ENCODE measurements at regions not wholly inside any gene's neighbourhood (a gene's known extent, or its start where the extent isn't known, plus 50 kb on each side); places are given as distances from the start of the nearest gene placed in this dataset.

DNA sequence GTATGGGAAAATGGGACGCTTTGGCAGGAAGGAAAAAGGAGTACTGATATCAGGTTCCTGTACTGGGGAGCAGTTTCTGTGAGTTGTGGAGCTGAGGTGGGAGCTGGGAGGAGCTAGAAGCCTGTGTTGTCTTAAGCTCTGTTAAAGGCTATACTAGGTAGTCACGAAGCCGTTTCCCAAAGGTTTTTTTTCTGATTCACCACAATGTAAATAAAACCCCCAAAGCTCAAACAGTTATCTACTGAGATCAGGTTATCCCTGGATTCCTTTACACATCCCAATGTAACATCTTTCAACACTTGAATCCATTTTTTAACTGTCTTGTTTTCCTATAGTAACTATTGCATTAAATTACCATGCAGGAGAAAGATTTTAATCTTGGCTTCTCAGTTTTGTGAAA is 297.4 kb upstream of the SFRP2 start:
- no peak for DNase-seq

- DNase-seq, result no peak
Measured at GRCh38 chr4:154084864-154085263, 296.0 kb upstream of the SFRP2 start.

DNA sequence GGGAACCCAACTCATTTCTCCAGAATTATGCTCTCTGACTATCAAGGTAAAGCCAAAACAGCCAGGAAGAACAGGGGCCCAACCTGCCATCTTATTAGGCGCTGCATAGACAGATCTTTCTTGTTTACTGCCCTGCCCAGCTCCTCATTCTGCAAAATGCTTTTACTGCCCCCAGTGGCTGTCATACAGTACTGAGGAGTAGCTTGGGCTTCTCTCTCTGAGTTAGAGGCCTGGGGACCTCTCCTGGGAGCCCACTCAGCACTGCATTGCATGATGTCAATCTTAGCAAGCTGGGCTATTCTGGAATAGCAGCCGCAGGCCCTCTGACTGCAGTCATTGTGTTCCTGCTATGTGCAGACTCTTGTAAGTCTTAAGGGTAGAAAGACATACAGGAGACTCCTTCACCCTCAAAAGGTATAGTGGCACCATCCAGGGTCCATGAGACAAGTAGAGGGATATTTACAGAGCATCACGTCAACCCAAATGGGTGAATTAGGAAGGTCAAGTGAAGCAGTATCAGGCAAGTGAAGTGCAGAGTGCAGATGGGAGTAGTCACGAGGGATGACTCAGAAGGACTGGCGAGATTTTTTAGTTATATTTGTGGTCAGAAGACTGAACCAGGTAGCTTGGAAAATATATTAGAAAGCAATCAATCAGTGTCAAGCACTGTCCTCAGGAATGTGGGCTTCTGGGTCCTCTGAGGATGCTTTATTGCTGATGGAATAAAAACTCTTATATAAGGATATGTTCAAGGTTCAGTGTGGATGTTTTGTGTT is 294.1 kb upstream of the SFRP2 start:
- no peak for DNase-seq

GRCh38 chr4:154081391-154081790 is 292.5 kb upstream of the SFRP2 start:
- no peak for DNase-seq

GRCh38 chr4:154078504-154079350 is 289.8 kb upstream of the SFRP2 start:
- DNase-seq, result no peak

GRCh38 chr4:154076921-154077320 is 288.0 kb upstream of the SFRP2 start:
- DNase-seq, result no peak

DNA sequence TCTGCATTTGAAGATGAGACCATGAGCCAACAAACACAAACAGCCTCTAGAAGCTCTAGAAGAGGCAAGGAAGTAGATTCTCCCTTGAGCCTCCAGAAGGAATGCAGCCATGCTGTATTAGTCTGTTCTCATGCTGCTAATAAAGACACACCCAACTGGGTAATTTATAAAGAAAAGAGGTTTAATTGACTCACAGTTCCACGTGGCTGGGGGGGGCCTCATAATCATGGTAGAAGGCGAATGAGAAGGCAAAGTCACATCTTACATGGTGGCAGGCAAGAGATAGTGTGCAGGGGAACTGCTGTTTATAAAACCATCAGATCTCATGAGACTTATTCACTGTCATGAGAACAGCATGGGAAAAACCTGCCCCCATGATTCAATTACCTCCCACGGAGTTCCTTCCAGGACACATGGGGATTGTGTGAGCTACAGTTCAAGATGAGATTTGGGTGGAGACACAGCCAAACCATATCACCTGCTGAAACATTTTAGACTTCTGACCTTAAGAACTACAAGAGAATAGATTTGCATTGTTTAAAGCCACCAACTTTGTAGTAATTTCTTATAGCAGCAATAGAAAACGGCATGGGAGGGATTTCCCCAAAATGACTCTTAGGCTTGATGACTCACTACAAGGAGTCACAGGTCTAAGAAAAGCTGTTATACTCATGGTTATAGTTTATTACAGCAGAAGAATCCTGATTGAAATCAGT is 284.4 kb upstream of the SFRP2 start:
- DNase-seq, result no peak

GRCh38 chr4:154067786-154068185 is 278.9 kb upstream of the SFRP2 start:
- DNase-seq, result no peak

GRCh38 chr4:154065368-154065767 is 276.5 kb upstream of the SFRP2 start:
- DNase-seq, result no peak

DNA sequence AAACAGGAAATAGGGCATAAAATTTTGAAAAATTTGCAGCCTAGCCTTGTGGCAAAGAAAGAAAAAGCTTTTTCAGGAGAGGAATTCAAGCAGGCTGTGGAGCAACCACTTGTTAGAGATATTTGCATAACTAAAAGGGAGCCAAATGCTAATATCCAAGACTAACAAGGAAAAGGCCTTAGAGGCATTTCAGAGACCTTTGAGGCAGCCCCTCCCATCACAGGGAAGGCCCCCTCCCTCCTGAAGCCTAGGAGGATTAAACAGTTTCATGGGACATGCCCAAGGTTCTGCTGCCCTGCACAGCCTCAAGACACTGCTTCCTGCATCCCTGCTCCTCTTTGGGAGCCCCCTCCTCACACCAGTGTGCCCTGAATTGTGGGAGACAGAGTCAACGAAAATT is 275.4 kb upstream of the SFRP2 start:
- no peak for DNase-seq

GRCh38 chr4:154049457-154050181 is 260.7 kb upstream of the SFRP2 start:
- no peak for DNase-seq

DNA sequence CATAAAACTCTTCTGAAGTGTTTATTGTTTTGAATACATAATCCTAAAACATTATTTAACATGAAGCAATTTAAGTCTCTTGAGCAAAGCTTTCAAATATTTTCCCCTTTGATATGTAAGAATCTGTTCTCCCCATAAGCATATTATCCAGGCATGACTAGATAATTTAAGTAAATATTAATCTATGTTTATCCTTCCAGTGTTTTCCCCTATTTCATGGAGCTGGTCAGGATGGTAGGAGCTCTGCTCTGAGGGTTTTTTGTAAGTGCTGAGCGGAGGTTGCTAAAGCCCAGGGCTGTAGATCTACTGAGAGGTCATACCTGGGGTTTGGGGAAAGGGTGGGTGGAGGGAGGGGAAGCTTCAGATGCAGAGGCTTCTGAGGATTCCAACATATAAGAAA is 258.9 kb upstream of the SFRP2 start:
- DNase-seq, result no peak

DNA sequence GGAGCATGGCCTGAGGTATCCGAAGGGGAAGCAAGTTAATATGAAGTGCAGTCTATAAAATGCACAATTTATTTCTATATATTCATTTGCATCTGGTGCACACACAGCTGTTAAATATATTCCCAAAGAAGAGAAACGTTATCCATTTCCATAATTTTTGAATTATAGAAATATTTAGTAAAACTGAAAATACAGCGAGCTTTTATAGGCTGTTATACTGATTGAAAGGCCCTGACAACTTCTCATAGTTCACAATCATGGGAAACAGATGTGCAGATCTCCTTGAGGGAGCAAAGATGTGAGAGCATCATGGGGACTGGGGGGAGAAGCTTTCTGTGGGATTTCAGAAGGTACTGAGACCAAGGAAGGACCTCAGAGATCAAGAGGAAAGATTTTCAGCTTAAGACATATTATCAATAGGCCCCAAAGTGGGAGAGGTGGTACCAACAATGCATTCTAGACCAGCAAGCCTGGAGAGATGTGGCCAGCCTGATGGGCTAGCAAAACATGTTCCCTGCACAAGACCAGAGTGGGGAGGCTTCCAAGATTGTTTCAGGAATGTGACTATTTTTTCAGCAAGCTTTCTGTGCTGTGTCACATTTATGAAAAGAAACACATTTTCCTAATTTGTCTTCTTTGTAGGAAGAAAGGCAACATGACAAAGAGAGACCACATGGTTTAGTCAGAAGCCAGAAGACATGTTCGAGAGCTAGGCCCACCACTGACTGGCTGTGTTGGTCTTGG is 256.0 kb upstream of the SFRP2 start:
- DNase-seq, result no peak

- no peak for DNase-seq
Measured at GRCh38 chr4:154044108-154044531, 255.2 kb upstream of the SFRP2 start.

- DNase-seq, result no peak
Measured at GRCh38 chr4:154041640-154042039, 252.8 kb upstream of the SFRP2 start.

DNA sequence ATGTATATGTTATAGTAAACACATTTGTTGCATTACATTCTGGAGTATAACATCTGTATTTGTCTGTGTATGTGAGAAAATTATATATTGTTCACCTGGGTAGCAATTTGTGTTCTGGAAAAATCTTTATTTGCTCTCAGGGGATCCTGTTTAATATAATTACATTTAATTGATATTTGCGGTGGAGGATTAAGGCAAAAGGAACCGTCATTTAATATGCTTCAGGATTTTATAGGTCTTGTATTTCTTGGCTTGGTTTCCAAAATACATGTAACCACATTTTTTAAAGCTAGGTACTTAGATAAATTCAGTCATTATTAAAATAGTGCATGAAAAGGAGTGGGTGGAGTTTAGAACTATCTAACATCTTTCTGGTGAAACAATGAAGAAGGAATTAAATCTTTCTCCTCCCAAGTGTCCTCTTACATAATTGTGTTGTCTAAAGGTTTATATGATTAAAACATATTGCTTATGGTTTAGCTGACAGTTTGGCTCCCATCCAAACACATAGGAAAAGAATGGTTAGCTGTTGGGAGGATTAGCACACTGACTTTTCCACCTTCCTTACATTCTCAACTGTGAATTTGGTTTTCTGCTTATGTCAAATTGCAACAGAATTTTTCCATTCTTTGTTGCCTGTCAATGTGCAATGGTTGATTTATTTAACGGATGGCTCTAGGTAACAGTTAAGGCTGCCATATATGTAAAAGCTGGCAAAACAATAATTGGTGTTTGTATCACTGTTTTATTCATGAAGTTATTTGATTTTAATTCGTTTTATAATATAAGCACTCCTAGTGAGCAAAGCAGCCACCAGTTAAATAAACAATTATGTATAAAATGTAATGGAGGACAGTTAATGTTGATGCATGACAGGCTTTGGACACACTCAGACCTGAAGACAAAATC is 250.8 kb upstream of the SFRP2 start:
- no peak for DNase-seq

- DNase-seq, result no peak
Measured at GRCh38 chr4:154036856-154037255, 248.0 kb upstream of the SFRP2 start.

GRCh38 chr4:154035341-154035740 is 246.5 kb upstream of the SFRP2 start:
- no peak for DNase-seq

GRCh38 chr4:154033921-154034320 is 245.0 kb upstream of the SFRP2 start:
- no peak for DNase-seq

DNA sequence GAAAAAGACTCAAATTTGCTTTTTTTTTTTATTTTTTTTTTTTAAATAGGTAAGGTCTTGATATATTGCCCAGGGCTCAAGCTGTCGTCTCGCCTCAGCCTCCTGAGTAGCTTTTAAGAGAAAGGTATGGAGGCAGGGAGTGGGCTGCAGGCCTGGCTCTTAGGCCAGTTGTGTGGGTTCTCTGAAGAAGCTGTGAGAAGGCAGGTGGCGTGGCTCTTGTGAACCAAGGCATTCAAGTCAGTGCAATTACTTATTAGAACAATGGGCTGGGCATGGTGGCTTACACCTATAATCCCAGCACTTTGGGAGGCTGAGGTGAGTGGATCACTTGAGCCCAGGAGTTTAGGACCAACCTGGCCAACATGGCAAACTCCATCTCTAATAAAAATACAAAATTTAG is 244.0 kb upstream of the SFRP2 start:
- no peak for DNase-seq

GRCh38 chr4:154030746-154031145 is 241.9 kb upstream of the SFRP2 start:
- DNase-seq, result no peak

Data from activated CD8-positive, alpha-beta memory T cell treated with anti-CD3 and anti-CD28 coated beads for 24 hours (primary cell).